ENCODE measurements at regions not wholly inside any gene's neighbourhood (a gene's known extent, or its start where the extent isn't known, plus 50 kb on each side); places are given as distances from the start of the nearest gene placed in this dataset.

GRCh38 chr21:28750565-28750964 lies 242.1 kb downstream of the LTN1 start:
- no peak overlapping the region for H3K4me2 ChIP-seq (ENCODE audit: insufficient read depth, low read length)
- no peak for TF ChIP-seq CTCF (IDR thresholded peaks at IDR 0.05; ENCODE audit: borderline replicate concordance, extremely low read depth, low read length, poor library complexity, severe bottlenecking)
- no peak for TF ChIP-seq EZH2 (IDR thresholded peaks at IDR 0.05; ENCODE audit: borderline replicate concordance, low read depth, low read length, severe bottlenecking)
- ATAC-seq (ENCODE audit: insufficient read depth, low read depth) (no peak), DNase-seq (no peak)
- no peaks in the 10 kb centered on the region for H3K9me3 ChIP-seq (ENCODE audit: insufficient read depth, low read length, severe bottlenecking)
- no peak overlapping the region for H3K4me3 ChIP-seq (ENCODE audit: low read depth in 1 of 2, low read length in 2 of 2)
- no peak overlapping the region for H3K9ac ChIP-seq (ENCODE audit: low read depth, low read length)
- H3K36me3 ChIP-seq (ENCODE audit: insufficient read depth, low read length) = no peaks in the 10 kb centered on the region
- peaks cover under 1% of the 10 kb centered on the region for H3K4me1 ChIP-seq (ENCODE audit: insufficient read depth, low read length)
- H3K79me2 ChIP-seq (ENCODE audit: insufficient read depth, low read length) = no peaks in the 10 kb centered on the region
- H3K27ac ChIP-seq (ENCODE audit: low read length) = no peak overlapping the region
- H3K27me3 ChIP-seq (ENCODE audit: insufficient read depth, low read length, poor library complexity) = no peaks in the 10 kb centered on the region
- no peaks in the 10 kb centered on the region for H4K20me1 ChIP-seq (ENCODE audit: insufficient read depth, low read length)
- H2AFZ ChIP-seq (ENCODE audit: low read depth, low read length) = no peak overlapping the region

DNA sequence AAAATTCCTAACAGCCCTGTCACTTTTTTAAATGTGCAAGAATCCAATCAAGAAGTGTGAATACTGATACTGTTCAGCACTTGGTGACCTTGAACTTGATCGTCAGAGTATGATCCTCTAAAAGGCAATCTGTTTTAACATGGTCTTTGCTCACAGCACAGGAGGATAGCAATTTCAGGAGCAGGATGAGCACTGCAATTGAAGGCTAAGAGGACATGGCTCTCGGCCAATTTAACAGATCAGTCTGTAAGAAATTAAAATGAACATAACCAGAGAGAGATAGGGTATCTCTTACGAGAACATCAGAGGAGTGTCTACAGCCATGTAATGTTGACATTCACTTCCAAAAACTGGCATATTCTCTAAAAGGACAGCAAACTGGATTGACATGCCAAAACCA lies 243.1 kb downstream of the LTN1 start:
- TF ChIP-seq EZH2 (IDR thresholded peaks at IDR 0.05; ENCODE audit: borderline replicate concordance, low read depth, low read length, severe bottlenecking) (no peak), CTCF (IDR thresholded peaks at IDR 0.05; ENCODE audit: borderline replicate concordance, extremely low read depth, low read length, poor library complexity, severe bottlenecking) (no peak)
- H3K9me3 ChIP-seq (ENCODE audit: insufficient read depth, low read length, severe bottlenecking) = no peaks in the 10 kb centered on the region
- H3K4me1 ChIP-seq (ENCODE audit: insufficient read depth, low read length) = peaks cover 6% of the 10 kb centered on the region
- ATAC-seq (ENCODE audit: insufficient read depth, low read depth) (no peak), DNase-seq (no peak)
- H3K9ac ChIP-seq (ENCODE audit: low read depth, low read length) = no peak overlapping the region
- H3K79me2 ChIP-seq (ENCODE audit: insufficient read depth, low read length) = no peaks in the 10 kb centered on the region
- no peaks in the 10 kb centered on the region for H4K20me1 ChIP-seq (ENCODE audit: insufficient read depth, low read length)
- H3K27ac ChIP-seq (ENCODE audit: low read length) = no peak overlapping the region
- H3K27me3 ChIP-seq (ENCODE audit: insufficient read depth, low read length, poor library complexity) = no peaks in the 10 kb centered on the region
- no peak overlapping the region for H3K4me2 ChIP-seq (ENCODE audit: insufficient read depth, low read length)
- H3K4me3 ChIP-seq (ENCODE audit: low read depth in 1 of 2, low read length in 2 of 2) = no peak overlapping the region
- no peak overlapping the region for H2AFZ ChIP-seq (ENCODE audit: low read depth, low read length)
- no peaks in the 10 kb centered on the region for H3K36me3 ChIP-seq (ENCODE audit: insufficient read depth, low read length)

- no peak overlapping the region for H3K27ac ChIP-seq (ENCODE audit: low read length)
- ATAC-seq (ENCODE audit: insufficient read depth, low read depth) = no peak
- H2AFZ ChIP-seq (ENCODE audit: low read depth, low read length) = no peak overlapping the region
- H3K4me1 ChIP-seq (ENCODE audit: insufficient read depth, low read length) = peaks cover 6% of the 10 kb centered on the region
- H3K9me3 ChIP-seq (ENCODE audit: insufficient read depth, low read length, severe bottlenecking) = no peaks in the 10 kb centered on the region
- H3K4me3 ChIP-seq (ENCODE audit: low read depth in 1 of 2, low read length in 2 of 2) = no peak overlapping the region
- no peak for DNase-seq
- TF ChIP-seq EZH2 (IDR thresholded peaks at IDR 0.05; ENCODE audit: borderline replicate concordance, low read depth, low read length, severe bottlenecking) = no peak
- no peak for TF ChIP-seq CTCF (IDR thresholded peaks at IDR 0.05; ENCODE audit: borderline replicate concordance, extremely low read depth, low read length, poor library complexity, severe bottlenecking)
- H3K79me2 ChIP-seq (ENCODE audit: insufficient read depth, low read length) = no peaks in the 10 kb centered on the region
- H4K20me1 ChIP-seq (ENCODE audit: insufficient read depth, low read length) = no peaks in the 10 kb centered on the region
- H3K27me3 ChIP-seq (ENCODE audit: insufficient read depth, low read length, poor library complexity) = no peaks in the 10 kb centered on the region
- no peaks in the 10 kb centered on the region for H3K36me3 ChIP-seq (ENCODE audit: insufficient read depth, low read length)
- H3K4me2 ChIP-seq (ENCODE audit: insufficient read depth, low read length) = no peak overlapping the region
- no peak overlapping the region for H3K9ac ChIP-seq (ENCODE audit: low read depth, low read length)
These were observed 245.2 kb downstream of the LTN1 start for GRCh38 chr21:28747464-28747863.

DNA sequence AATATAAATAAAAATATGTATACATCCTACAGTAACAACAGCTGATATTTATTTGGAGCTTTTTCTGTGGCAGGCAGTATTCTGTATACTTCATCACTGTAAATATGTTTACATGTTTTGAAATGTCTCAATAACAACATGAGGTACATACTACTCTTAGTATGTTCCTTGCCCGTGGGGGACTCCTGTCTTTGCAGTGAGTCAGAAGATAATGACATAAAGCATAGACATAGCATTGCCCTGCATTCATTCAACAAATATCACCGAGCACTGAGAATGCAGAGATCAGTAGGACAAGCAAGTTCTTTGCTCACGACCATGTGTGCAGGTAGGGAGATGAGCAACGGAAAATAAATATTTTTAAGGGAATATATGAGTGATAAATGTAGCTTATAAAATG lies 246.5 kb downstream of the LTN1 start:
- H2AFZ ChIP-seq (ENCODE audit: low read depth, low read length) = no peak overlapping the region
- H3K9me3 ChIP-seq (ENCODE audit: insufficient read depth, low read length, severe bottlenecking) = no peaks in the 10 kb centered on the region
- no peaks in the 10 kb centered on the region for H3K79me2 ChIP-seq (ENCODE audit: insufficient read depth, low read length)
- ATAC-seq (ENCODE audit: insufficient read depth, low read depth) (no peak), DNase-seq (no peak)
- H3K4me1 ChIP-seq (ENCODE audit: insufficient read depth, low read length) = peaks cover 6% of the 10 kb centered on the region
- TF ChIP-seq CTCF (IDR thresholded peaks at IDR 0.05; ENCODE audit: borderline replicate concordance, extremely low read depth, low read length, poor library complexity, severe bottlenecking) (no peak), EZH2 (IDR thresholded peaks at IDR 0.05; ENCODE audit: borderline replicate concordance, low read depth, low read length, severe bottlenecking) (no peak)
- no peak overlapping the region for H3K27ac ChIP-seq (ENCODE audit: low read length)
- no peaks in the 10 kb centered on the region for H3K27me3 ChIP-seq (ENCODE audit: insufficient read depth, low read length, poor library complexity)
- no peak overlapping the region for H3K4me3 ChIP-seq (ENCODE audit: low read depth in 1 of 2, low read length in 2 of 2)
- H3K36me3 ChIP-seq (ENCODE audit: insufficient read depth, low read length) = no peaks in the 10 kb centered on the region
- no peak overlapping the region for H3K4me2 ChIP-seq (ENCODE audit: insufficient read depth, low read length)
- no peak overlapping the region for H3K9ac ChIP-seq (ENCODE audit: low read depth, low read length)
- no peaks in the 10 kb centered on the region for H4K20me1 ChIP-seq (ENCODE audit: insufficient read depth, low read length)
